HG02642 (cell line): ENCODE measurements at regions not wholly inside any gene's neighbourhood (a gene's known extent, or its start where the extent isn't known, plus 50 kb on each side); places are given as distances from the start of the nearest gene placed in this dataset.
"Not testable (repeated sequence)": the region's sequence is repeated elsewhere in the genome, so short reads cannot be mapped to it uniquely, and the experiment has no call there.

Source experiments
- ATAC-seq: cut with Tn5 transposase; IDR thresholded peaks from one replicate; pipeline ENCODE4 v1.9.1; 2021; ENCODE audit warnings: mild to moderate bottlenecking; ENCODE audit not compliant: unreplicated experiment, poor library complexity

DNA sequence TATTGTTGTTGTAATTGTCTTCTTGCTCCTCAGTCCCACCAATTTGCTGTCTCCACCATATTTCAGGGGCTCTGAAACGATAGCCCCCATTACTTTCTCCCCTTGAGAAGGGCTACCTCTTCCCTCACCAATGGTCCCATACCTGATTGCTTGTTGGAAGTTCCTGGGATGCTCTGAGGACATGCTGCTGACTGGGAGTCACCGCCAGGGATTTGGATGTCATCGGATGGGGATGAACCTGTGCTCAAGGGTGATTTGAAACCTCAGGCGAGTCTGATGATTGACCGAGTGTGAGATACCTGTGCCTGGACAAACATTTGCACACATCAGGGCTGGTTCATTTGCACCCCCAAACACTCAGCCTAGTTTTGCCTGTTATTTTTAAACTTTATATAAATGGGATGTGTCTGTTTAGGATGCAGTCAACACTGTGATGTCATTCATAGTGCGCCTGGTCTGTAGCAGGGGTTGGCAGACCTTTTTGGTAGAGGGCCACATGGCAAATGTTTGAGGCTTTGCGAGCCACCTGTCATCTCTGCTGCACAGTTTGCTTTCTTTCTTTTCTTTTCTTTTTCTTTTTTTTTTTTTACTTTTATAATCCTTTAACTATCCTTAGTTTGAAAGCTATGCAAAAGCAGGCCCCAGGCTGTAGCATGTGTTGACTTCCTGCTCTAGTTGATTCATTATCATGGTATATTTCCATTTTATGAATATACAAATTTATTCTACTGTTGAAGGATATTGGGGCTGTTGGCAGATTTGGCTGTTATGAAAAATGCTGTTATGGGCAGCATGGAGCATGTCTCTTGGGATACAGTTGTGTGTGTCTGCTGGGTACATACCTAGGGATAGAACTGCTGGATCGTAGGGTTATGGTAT lies 118.5 kb upstream of the PHACTR3 start:
- ATAC-seq: no peak

DNA sequence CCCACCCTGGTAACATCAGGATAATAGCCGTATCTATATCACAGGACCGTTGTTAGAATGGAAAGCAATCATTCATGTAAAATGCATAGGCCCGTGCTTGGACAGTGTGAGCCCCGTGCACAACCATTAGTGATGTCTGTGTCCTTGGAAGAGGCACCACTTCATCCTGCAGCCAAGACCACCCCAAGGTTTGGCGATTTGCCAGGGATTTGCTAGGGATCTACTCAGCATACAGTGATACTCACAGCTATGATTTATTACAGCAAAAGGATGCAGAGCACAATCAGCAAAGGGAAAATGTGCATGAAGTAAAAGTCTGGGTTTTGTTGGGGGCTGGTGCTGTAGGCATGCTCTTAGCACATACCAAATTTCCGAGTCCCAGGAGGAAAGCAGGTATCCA lies 115.9 kb upstream of the PHACTR3 start:
- ATAC-seq: not testable (repeated sequence)

DNA sequence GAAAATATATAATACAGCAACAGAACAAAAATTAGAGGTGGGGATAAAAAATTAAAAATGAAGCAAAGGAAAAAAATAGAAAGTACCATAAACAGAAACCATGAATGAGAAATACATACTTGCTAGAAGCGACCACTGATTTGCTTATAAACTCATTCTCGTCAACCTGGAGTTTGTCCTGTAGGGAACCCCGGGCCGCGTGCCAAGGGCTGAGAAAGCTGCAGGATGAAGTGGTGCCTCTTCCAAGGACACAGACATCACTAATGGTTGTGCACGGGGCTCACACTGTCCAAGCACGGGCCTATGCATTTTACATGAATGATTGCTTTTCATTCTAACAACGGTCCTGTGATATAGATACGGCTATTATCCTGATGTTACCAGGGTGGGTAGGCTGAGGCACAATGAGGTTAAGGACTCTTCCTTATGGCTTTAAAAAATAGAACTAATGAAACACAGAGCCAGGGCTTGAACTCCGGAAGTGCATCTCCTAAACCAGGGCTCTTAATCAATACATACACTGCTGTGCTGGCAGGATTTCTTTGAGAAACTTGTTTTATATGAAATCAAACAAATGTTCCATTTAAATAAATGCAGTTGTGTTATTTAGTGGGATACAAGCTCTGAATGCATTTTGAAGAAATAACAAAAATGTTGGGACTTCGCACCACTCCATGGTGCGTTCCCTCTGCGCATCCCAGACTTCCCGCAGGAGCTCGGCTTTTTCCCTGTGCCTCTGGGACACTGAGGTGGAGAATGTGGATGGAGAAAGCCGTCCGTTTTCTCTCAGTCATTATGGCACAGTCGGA lies 113.9 kb upstream of the PHACTR3 start:
- not testable (repeated sequence) for ATAC-seq

DNA sequence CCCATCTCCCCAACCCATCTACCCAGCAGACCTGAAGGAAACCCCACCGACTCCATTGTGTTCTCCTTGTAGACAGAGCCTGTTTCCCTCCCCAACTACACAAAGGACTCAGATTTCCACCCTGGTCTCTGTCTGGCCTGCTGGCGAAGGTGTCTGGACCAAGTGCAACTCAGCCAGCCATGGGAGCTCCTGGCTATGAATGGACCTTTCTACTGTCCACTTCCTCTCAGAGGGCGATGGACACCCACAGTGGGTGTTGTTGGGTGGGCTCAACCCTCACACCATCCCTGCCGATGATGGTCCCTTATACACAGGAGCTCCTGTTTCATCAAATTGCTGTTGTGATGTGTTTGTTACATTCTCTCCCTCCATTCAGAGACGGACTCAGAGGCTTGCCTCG lies 112.5 kb upstream of the PHACTR3 start:
- no peak for ATAC-seq

DNA sequence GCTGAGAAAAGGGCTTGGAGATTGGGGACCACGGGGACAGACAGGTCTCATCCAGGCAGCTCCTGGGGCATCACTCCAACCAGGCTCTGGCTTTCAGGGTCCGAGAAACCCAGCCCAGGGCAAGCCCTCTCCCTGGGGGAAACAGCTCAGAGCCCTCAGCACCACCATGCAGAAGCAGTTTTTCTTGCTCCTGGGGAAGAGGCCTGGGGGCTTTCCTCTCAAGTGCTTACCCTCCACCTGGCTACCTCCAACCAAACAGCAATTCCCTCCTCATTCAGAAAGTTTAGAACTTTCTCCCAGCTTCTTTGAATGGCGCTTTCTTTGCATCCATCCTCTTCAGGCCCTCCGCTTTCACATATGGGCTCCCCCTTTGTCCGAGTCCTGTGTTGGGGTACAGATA lies 110.4 kb upstream of the PHACTR3 start:
- ATAC-seq: no peak

DNA sequence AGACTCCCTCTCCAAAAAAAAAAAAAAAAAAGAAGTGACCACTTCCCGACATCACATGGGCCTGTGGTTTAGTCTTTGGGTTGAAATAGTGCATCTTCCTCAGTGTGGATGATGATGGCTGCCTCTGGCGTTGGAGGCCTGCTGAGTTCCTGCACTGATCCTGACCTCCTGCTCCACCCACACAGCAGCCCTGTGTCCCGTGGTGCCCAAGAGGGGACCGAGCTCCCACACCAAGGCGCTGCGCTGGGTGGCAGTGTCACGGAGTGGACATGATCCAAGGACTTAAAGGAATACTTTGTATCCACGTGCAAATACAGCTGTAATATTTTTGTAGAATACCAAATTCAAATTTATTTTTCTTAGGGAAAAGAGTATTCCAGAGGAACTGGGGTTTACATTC lies 109.2 kb upstream of the PHACTR3 start:
- no peak for ATAC-seq

DNA sequence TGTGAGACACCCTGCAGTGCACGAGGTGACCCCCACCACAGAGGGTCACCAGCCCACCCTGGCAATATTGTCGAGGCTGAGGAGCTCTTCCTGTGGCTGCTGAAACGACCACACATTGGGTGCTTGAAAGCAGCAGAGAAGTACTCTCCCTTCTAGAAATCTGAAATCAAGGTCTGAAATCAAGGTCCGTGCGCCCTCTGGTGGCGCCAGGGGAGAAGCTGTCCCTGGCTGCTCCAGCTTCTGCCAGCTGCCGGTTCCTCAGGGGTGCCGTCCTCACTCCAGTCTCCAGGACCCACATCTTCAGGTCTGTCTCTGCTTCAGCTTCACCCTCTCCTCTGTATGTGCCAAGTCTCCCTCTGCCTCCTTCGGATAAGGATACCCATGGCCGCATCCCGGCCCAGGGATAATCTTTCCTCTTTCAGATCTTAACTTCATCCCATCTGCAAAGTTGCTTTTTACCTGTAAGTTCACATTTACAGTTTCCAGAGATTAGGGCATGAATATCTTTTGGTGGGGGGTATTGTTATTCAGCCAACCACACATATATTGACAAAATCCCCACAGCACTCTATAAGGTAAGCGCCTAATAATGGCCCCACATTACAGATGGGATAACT lies 108.3 kb upstream of the PHACTR3 start:
- no peak for ATAC-seq

DNA sequence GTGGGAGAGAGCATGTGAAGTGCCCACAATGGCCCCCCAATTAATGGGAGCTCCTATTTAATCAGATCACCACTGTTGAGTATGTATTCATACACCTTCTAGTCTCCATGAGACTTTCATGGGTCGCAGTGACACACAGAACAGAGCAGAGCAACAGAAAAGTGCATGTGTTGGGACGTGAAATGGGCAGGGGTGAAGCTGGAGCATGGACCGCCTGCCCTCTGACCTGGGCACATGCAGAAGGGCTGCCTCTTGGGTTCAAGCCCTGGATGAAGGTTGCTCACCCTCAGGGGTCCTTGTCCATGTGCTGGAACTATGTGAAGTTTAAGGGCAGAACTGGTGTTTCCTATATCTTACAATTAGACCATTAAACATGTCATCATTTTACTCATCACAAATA lies 106.0 kb upstream of the PHACTR3 start:
- no peak for ATAC-seq

DNA sequence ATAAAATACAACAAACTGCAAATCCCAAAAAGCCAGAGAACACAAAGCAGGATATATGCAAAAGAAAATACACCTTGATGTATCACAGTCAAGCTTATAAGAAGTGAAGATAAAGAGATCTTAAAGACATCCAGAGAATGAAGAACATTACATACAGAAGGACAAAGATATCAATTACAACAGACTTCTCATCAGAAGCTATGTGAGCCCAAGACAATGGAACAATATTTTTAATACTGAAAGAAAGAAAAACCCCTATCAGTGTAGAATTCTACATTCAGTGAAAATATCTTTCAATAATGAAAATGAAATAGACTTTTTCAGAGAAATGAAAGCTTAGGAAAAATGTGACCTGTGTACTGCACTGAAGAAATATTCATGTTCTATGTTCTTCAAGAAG lies 104.5 kb upstream of the PHACTR3 start:
- ATAC-seq: no peak

DNA sequence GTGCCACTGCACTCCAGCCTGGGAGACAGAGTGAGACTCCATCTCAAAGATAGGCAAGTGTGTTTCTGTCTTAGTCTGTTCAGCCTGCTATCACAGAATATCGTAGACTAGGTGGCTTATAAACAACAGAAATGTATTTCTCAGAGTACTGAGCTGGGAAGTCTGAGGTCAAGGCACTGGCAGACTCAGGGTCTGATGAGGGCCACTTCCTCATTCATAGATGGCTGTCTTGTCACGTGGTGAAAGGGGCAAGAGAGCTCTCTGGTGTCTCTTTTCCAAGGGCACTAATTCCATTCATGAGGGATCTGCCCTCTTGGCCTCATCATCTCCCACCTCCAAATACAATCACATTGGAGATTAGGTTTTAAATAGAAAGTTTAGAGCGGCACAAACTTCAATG lies 95.6 kb upstream of the PHACTR3 start:
- no peak for ATAC-seq

DNA sequence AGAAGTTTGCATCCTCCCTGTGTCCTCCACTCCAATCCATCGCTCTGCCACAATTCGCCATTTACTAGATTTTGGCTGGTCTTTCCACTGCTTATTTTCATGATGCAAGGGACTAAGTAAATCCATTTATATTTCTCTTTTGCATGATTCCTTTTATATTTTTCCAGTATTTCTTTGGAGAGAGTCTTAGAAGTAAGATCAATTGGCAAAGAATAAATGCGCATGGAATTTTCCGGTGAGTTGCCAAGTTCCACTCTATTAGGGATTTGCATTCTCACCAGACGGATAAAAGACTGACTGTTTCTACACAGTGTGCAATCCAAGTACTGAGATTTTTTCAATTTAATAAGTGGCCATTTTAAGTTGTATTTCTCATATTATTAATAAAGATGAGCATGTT lies 91.7 kb upstream of the PHACTR3 start:
- ATAC-seq: no peak

DNA sequence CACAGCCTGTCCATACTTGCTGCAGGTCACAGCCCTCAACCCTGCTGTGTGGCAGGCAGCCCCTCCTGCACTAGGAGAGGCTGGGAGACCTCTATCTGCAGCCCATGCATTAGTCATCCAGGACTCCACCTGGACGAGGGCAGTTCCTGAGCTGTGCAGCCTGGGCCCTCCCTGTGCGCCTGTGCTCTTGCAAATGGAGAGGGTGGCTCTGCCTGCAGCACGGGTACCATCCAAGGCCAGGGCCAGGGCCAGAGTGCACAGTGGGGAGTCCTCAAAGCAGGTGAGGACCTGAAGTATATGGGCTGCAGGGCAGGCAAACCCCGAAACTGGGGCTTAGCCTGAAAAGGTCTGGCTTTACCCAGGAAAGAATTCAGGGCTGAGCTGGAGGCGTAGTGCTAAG lies 89.8 kb upstream of the PHACTR3 start:
- ATAC-seq: no peak

DNA sequence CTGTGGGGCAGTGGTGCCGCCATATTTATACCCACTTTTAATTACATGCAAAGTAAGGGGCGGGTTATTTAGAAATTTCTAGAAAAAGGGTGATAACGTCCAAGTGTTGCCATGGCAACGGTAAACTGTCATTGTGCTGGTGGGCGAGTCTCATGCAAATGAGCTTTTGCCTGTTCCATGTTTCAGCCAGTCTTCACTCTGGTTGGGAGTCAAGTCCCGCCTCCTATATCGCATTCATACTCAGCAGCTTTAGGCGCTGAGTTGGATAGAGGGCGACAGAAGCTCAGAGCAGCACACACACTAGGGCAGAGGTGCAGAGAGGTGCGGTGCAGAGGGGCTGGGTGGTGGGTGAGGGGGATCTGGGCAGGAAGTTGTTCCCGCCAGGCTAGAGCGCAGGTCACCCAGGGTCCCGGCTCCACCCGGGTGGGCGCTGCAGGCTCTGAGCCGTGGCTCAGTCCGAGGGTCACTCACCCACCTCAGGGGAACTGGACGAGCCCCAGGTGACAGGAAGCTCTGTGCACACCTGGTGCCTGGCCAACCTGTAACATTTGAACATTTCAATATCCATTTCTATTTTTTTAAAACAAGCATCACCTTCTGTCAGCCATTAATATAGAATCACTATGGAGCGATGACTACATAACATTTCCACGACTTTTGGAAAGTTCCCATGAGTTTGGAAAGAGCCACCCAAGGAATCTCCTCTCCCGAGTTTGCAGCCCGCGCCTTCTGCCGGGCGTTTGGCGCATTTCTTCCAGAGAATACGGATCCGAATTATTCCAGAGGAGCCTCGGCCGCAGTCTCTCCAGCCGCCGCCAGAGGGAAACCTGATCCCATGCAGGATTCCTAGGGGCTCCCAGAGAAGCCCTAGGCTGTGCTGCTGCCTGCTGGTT lies 89.1 kb upstream of the PHACTR3 start:
- ATAC-seq: no peak

DNA sequence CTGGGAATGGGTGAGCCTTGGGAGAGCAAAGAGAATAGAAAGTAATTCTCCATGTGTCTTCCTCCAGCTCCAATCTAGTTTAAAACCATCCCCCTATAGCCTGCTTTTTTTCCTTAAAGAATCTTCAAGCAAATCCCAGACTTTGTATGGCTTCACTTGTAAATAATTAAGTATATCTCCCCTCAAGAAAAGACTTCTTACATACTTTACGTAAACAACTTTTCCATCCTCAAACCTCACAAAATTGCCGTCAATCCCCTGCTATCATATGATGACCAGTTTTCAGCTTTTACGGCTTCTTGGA lies 88.5 kb upstream of the PHACTR3 start:
- no peak for ATAC-seq

DNA sequence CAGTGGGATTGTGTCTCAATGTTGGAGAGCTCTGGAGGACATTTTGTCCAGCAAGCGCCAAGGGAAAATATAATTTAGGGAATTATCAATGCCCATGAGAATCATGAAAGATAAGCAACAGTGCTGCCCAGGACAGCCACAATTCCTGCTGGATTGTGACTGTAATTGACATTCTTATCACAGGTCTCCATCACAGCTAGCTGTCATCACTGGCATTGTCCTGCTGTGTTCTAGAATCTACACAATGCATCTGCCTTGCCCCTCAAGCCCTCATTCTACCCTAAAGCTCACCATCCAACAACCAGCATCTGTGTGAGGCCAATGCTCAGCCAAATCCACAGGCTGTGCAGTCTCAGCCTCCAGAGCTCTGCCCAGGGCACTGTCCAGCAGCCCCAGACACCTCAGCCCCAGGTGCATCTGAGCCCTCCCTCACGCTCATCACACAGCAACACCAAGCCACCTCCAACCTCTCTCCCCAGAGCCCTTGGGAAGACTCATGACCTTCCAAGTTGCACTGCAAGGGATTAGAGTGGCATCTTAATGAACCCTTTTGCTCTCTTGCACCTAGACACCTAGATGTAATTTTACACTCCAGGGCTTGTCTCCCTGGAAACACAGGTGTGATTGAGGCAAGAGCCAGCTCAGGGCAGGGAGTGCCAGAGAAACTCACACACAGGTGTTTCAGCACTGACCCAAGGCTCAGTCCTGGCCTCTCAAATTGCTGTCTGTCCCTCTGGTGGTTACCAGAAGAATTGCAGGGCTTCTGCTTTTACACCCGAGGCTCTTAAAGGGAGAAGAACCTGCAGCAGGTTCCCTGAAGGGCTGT lies 85.2 kb upstream of the PHACTR3 start:
- ATAC-seq: peak; percentile 68

DNA sequence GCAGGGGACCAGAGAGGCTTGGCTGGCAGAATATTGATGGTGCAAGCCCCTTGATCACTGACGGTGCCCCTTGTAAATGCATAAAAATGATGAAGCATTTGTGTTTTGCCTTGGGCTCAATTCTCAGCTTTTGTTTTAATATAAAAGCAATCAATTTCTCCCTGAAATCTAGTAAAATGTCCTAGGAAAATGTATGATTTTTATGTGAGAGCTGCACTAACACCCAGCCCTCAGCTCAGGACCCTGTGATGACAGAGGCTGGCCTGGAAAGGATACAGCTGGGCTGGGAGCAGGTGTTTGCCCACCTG lies 84.7 kb upstream of the PHACTR3 start:
- no peak for ATAC-seq

DNA sequence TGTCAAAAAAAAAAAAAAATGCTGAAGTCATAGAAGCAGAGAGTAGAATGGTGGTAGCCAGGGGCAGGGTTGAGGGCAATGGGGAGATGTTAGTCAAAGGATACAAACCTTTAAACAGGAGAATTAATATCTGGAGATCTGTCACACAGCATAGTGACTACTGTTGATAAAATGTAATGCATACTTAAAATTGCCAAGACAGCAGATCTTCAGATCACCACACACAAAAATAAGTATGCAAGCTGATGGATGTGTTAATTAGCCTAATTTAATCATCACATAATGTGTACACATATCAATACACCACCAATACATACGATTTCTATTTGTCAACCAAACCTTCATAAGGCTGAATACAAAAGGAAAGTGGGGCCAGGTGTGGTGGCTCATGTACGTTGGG lies 83.5 kb upstream of the PHACTR3 start:
- no peak for ATAC-seq

DNA sequence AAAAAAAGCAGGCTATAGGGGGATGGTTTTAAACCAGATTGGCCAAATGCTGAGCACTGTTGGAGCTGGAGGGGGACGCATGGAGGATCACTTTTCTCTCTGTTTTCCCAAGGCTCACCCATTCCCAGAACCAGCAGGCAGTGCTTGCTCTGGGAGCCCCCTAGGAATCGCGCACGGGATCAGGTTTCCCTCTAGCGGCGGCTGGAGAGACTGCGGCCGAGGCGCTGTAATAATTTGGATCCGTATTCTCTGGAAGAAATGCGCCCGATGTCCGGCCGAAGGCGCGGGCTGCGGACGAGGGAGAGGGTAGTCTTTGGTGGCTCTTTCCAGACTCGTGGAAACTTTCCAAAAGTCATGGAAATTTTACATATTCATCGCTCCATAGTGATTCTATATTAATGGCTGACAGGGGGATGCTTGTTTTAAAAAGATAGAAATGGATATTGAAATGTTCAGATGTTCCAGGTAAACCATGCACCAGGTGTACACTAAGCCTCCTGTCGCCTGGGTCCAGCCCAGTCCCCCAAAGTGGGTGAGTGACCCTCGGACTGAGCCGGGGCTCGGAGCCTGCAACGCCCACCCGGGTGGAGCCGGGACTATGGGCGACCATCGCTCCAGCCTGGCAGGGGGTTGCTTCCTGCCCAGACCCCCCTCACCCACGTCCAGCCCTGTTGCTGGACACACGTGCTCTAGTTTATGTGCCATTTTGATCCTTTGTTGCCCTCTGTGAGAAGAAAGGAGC lies 78.7 kb upstream of the PHACTR3 start:
- no peak for ATAC-seq
